Adrenal gland (tissue), 5 donors: ENCODE measurements at regions not wholly inside any gene's neighbourhood (a gene's known extent, or its start where the extent isn't known, plus 50 kb on each side); places are given as distances from the start of the nearest gene placed in this dataset.

Source experiments
- POLR2A ChIP-seq, 2 donors: fragments of 450-650 bp; IDR thresholded peaks; one replicate each; pipeline ENCODE4 v1.6.1; 2017; ENCODE audit warnings: antibody characterized with exemption in 2 of 2, mild to moderate bottlenecking in 2 of 2, moderate library complexity in 1 of 2
- TF ChIP-seq, protein P1 (sequence below), 6 experiments: fragments of 450-650 bp in 4 of 6; fragments of 200-600 bp in 2 of 6; sonication (generic) in 1 of 6; IDR thresholded peaks; 1 replicate in 5 of 6; 2 replicates in 1 of 6; pipeline versions ENCODE4 v1.5.1 to v1.8.0; 2016 to 2021; ENCODE audit warnings: antibody characterized with exemption in 6 of 6, mild to moderate bottlenecking in 2 of 6, moderate library complexity in 1 of 6
- donor health status: DM: no; HTN: no; CAD: no.

GRCh38 chr6:168902075-168902474 is 351.6 kb downstream of the THBS2 start:
- TF ChIP-seq, protein P1, sequence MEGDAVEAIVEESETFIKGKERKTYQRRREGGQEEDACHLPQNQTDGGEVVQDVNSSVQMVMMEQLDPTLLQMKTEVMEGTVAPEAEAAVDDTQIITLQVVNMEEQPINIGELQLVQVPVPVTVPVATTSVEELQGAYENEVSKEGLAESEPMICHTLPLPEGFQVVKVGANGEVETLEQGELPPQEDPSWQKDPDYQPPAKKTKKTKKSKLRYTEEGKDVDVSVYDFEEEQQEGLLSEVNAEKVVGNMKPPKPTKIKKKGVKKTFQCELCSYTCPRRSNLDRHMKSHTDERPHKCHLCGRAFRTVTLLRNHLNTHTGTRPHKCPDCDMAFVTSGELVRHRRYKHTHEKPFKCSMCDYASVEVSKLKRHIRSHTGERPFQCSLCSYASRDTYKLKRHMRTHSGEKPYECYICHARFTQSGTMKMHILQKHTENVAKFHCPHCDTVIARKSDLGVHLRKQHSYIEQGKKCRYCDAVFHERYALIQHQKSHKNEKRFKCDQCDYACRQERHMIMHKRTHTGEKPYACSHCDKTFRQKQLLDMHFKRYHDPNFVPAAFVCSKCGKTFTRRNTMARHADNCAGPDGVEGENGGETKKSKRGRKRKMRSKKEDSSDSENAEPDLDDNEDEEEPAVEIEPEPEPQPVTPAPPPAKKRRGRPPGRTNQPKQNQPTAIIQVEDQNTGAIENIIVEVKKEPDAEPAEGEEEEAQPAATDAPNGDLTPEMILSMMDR (IDR thresholded peaks at IDR 0.05), result no peak
- no peak for TF ChIP-seq POLR2A (IDR thresholded peaks at IDR 0.05)
